H1 (cell line): ENCODE measurements at regions not wholly inside any gene's neighbourhood (a gene's known extent, or its start where the extent isn't known, plus 50 kb on each side); places are given as distances from the start of the nearest gene placed in this dataset.

ENCODE experiments used
- CTCF ChIA-PET: fragments of 300-600 bp; sonication (Branson Sonifier 250); formaldehyde crosslinking; loops from one replicate; lab custom pipeline; 2021; ENCODE audit not compliant: partially characterized antibody; lab: Charles Lee
- POLR2A ChIA-PET: fragments of 300-600 bp; sonication (Branson Sonifier 250); formaldehyde crosslinking; loops from one replicate; lab custom pipeline; 2021; ENCODE audit warnings: inconsistent platforms; ENCODE audit not compliant: partially characterized antibody; lab: Charles Lee
- DNase-seq, 2 experiments: peaks; one replicate each; pipeline versions ENCODE4 v3.0.0 to v3.0.0-alpha.2; 2010 to 2022; ENCODE audit warnings: low spot score in 2 of 2, low read depth in 1 of 2, mixed read lengths in 1 of 2
- FAIRE-seq: peaks from 2 replicates; lab custom pipeline; 2011; peaks lifted over from hg19 to GRCh38; lab: Jason Lieb, UNC
- H2AFZ ChIP-seq: 2 replicates; pipeline ENCODE4 v1.8.1; 2012; ENCODE audit warnings: low read length, inconsistent platforms
- H2AK5ac ChIP-seq: 2 replicates; pipeline ENCODE4 v1.6.1; 2013; ENCODE audit warnings: low read depth, low read length
- H2BK120ac ChIP-seq: replicated peaks from 2 replicates; pipeline ENCODE3; 2013; ENCODE audit warnings: low read depth, low read length, inconsistent platforms
- H2BK12ac ChIP-seq: 2 replicates; pipeline ENCODE4 v1.6.1; 2013; ENCODE audit warnings: low read depth, low read length
- H2BK15ac ChIP-seq: 2 replicates; pipeline ENCODE4 v1.6.1; 2013; ENCODE audit warnings: low read length
- H2BK20ac ChIP-seq: 2 replicates; pipeline ENCODE4 v1.6.1; 2013; ENCODE audit warnings: low read length
- H2BK5ac ChIP-seq: 2 replicates; pipeline ENCODE4 v1.6.1; 2013; ENCODE audit warnings: low read depth, low read length
- H3K14ac ChIP-seq: 2 replicates; pipeline ENCODE4 v1.6.1; 2013; ENCODE audit warnings: inconsistent platforms; ENCODE audit not compliant: insufficient read length
- H3K18ac ChIP-seq: 2 replicates; pipeline ENCODE4 v1.6.1; 2013; ENCODE audit warnings: low read length; ENCODE audit errors: extremely low read depth
- H3K23ac ChIP-seq: 2 replicates; pipeline ENCODE4 v1.6.1; 2013; ENCODE audit warnings: inconsistent platforms; ENCODE audit not compliant: insufficient read length
- H3K23me2 ChIP-seq: 2 replicates; pipeline ENCODE4 v1.6.1; 2013; ENCODE audit warnings: low read depth, low read length
- H3K27ac ChIP-seq: 2 replicates; pipeline ENCODE4 v1.6.1; 2011; ENCODE audit warnings: low read depth, low read length, inconsistent platforms
- H3K27me3 ChIP-seq, 4 experiments: replicated peaks in 1 of 4; 1 replicate in 1 of 4; 2 replicates in 3 of 4; pipeline versions ENCODE4 v1.6.1 to v1.8.1; 2011 to 2013; ENCODE audit warnings: low read length in 3 of 4, mild to moderate bottlenecking in 3 of 4, inconsistent platforms in 2 of 4, mixed read lengths in 2 of 4, moderate library complexity in 1 of 4; ENCODE audit not compliant: control insufficient read depth in 3 of 4, insufficient read depth in 3 of 4; ENCODE audit errors: extremely low read depth in 1 of 4
- H3K36me3 ChIP-seq, 4 experiments: 2 replicates each; pipeline versions ENCODE4 v1.6.1 to v1.8.1; 2011 to 2013; ENCODE audit warnings: mild to moderate bottlenecking in 4 of 4, low read length in 3 of 4, moderate library complexity in 2 of 4, control low read depth in 1 of 4, inconsistent platforms in 1 of 4; ENCODE audit not compliant: insufficient read depth in 4 of 4, control insufficient read depth in 2 of 4
- H3K4ac ChIP-seq: replicated peaks from 2 replicates; pipeline ENCODE3; 2013; ENCODE audit warnings: low read length, low read depth, mixed read lengths, inconsistent platforms; ENCODE audit not compliant: insufficient read length
- H3K4me1 ChIP-seq, 4 experiments: replicated peaks in 1 of 4; 1 replicate in 1 of 4; 2 replicates in 3 of 4; pipeline versions ENCODE4 v1.6.1 to v1.8.1; 2011 to 2013; ENCODE audit warnings: low read length in 3 of 4, inconsistent platforms in 2 of 4, mixed read lengths in 1 of 4; ENCODE audit not compliant: insufficient read depth in 4 of 4, control insufficient read depth in 3 of 4
- H3K4me2 ChIP-seq, 2 experiments: 2 replicates each; pipeline versions ENCODE4 v1.6.1 to v1.8.1; 2011 to 2013; ENCODE audit warnings: low read depth in 2 of 2, low read length in 2 of 2, control low read depth in 1 of 2, inconsistent platforms in 1 of 2, mild to moderate bottlenecking in 1 of 2; ENCODE audit not compliant: insufficient read depth in 1 of 2
- H3K4me3 ChIP-seq, 4 experiments: fragments of 200-600, 300-600 bp in 1 of 4; sonication (generic), shearing (Covaris generic), sonication (Bioruptor Twin) in 1 of 4; 2 replicates each; pipeline versions ENCODE4 v1.5.1 to v1.8.1; 2011 to 2016; ENCODE audit warnings: low read length in 4 of 4, low read depth in 3 of 4, control low read depth in 2 of 4, inconsistent platforms in 2 of 4, mild to moderate bottlenecking in 2 of 4, mixed read lengths in 1 of 4, moderate library complexity in 1 of 4; ENCODE audit not compliant: insufficient read depth in 2 of 4; ENCODE audit errors: extremely low read depth in 1 of 4
- H3K56ac ChIP-seq: replicated peaks from 2 replicates; pipeline ENCODE3; 2013; ENCODE audit warnings: low read depth, mild to moderate bottlenecking, mixed read lengths, low read length, inconsistent platforms; ENCODE audit not compliant: insufficient read length
- H3K79me1 ChIP-seq: 2 replicates; pipeline ENCODE4 v1.6.1; 2013; ENCODE audit warnings: low read depth, low read length, control low read depth
- H3K79me2 ChIP-seq, 2 experiments: 2 replicates each; pipeline versions ENCODE4 v1.6.1 to v1.8.1; 2012 to 2013; ENCODE audit warnings: low read length in 2 of 2, mild to moderate bottlenecking in 2 of 2, inconsistent platforms in 1 of 2; ENCODE audit not compliant: insufficient read depth in 2 of 2, control insufficient read depth in 1 of 2
- H3K9ac ChIP-seq, 4 experiments: replicated peaks in 1 of 4; 1 replicate in 1 of 4; 2 replicates in 3 of 4; pipeline versions ENCODE4 v1.6.1 to v1.8.1; 2011 to 2013; ENCODE audit warnings: low read depth in 3 of 4, low read length in 3 of 4, control low read depth in 2 of 4, mild to moderate bottlenecking in 2 of 4, moderate library complexity in 2 of 4, inconsistent platforms in 1 of 4; ENCODE audit errors: extremely low read depth in 1 of 4
- H3K9me3 ChIP-seq, 2 experiments: 2 replicates each; pipeline versions ENCODE4 v1.6.1 to v1.8.1; 2012 to 2013; ENCODE audit warnings: mild to moderate bottlenecking in 2 of 2, moderate library complexity in 2 of 2, control low read depth in 1 of 2, inconsistent platforms in 1 of 2, low read depth in 1 of 2, low read length in 1 of 2, mixed read lengths in 1 of 2; ENCODE audit not compliant: insufficient read depth in 2 of 2
- H4K20me1 ChIP-seq, 2 experiments: replicated peaks in 1 of 2; 2 replicates each; pipeline versions ENCODE3 to v1.8.1; 2011 to 2013; ENCODE audit warnings: inconsistent platforms in 2 of 2, low read length in 2 of 2, mild to moderate bottlenecking in 1 of 2; ENCODE audit not compliant: insufficient read depth in 2 of 2, control insufficient read depth in 1 of 2
- H4K5ac ChIP-seq: 2 replicates; pipeline ENCODE4 v1.6.1; 2013; ENCODE audit warnings: low read length, low read depth, mixed read lengths, inconsistent platforms; ENCODE audit not compliant: insufficient read length
- H4K8ac ChIP-seq: 2 replicates; pipeline ENCODE4 v1.8.0; 2013; ENCODE audit warnings: mild to moderate bottlenecking, moderate library complexity, low read length, inconsistent platforms; ENCODE audit not compliant: insufficient read depth; ENCODE audit errors: extremely low read depth
- H4K91ac ChIP-seq: replicated peaks from 2 replicates; pipeline ENCODE3; 2013; ENCODE audit warnings: low read length, mixed read lengths, inconsistent platforms; ENCODE audit not compliant: insufficient read length
- BACH1 ChIP-seq: IDR thresholded peaks from 2 replicates; pipeline ENCODE4 v1.6.1; 2012; ENCODE audit warnings: low read length, improper control_type of control experiment
- BRCA1 ChIP-seq: IDR thresholded peaks from 2 replicates; pipeline ENCODE4 v1.6.1; 2012; ENCODE audit warnings: low read depth, low read length, improper control_type of control experiment
- CEBPB ChIP-seq: IDR thresholded peaks from 2 replicates; pipeline ENCODE4 v1.6.1; 2012; ENCODE audit warnings: low read depth, low read length
- CHD2 ChIP-seq: IDR thresholded peaks from 2 replicates; pipeline ENCODE4 v1.6.1; 2012; ENCODE audit warnings: low read length, improper control_type of control experiment
- EZH2 ChIP-seq: fragments of 200-600 bp; sonication (generic); IDR thresholded peaks from 2 replicates; pipeline ENCODE4 v1.7.1; 2012; ENCODE audit warnings: low read depth, mild to moderate bottlenecking, moderate library complexity, low read length, inconsistent platforms; ENCODE audit not compliant: severe bottlenecking
- JUND ChIP-seq: IDR thresholded peaks from 2 replicates; pipeline ENCODE4 v1.6.1; 2011; ENCODE audit warnings: mild to moderate bottlenecking, improper control_type of control experiment, low read length
- MAFK ChIP-seq: IDR thresholded peaks from 2 replicates; pipeline ENCODE4 v1.6.1; 2012; ENCODE audit warnings: low read depth, mild to moderate bottlenecking, improper control_type of control experiment, low read length
- POLR2A ChIP-seq, 2 experiments: IDR thresholded peaks; 1 replicate in 1 of 2; 2 replicates in 1 of 2; pipeline ENCODE4 v1.6.1; 2011; ENCODE audit warnings: low read depth in 2 of 2, low read length in 2 of 2, mild to moderate bottlenecking in 2 of 2; ENCODE audit errors: control extremely low read depth in 1 of 2
- RBBP5 ChIP-seq: IDR thresholded peaks from 2 replicates; pipeline ENCODE4 v1.7.1; 2012; ENCODE audit warnings: low read depth, mild to moderate bottlenecking, inconsistent platforms, low read length, moderate library complexity, borderline replicate concordance
- SAP30 ChIP-seq: fragments of 300-600 bp; sonication (generic); IDR thresholded peaks from 2 replicates; pipeline ENCODE4 v1.7.1; 2012; ENCODE audit warnings: low read length, moderate library complexity, mild to moderate bottlenecking, inconsistent platforms; ENCODE audit not compliant: insufficient read depth, insufficient replicate concordance
- SIX5 ChIP-seq: IDR thresholded peaks from 2 replicates; pipeline ENCODE4 v1.6.1; 2011; ENCODE audit warnings: mild to moderate bottlenecking, low read depth, low read length
- SP4 ChIP-seq: IDR thresholded peaks from 2 replicates; pipeline ENCODE4 v1.6.1; 2012; ENCODE audit warnings: low read length, inconsistent platforms
- TBP ChIP-seq: IDR thresholded peaks from 2 replicates; pipeline ENCODE4 v1.6.1; 2011; ENCODE audit warnings: low read depth, low read length, improper control_type of control experiment
- TCF12 ChIP-seq: IDR thresholded peaks from 2 replicates; pipeline ENCODE4 v1.6.1; 2011; ENCODE audit warnings: low read depth, mild to moderate bottlenecking, low read length
- WGBS, 2 experiments: shearing (Covaris generic) in 1 of 2; methylation state at CpG; one replicate each; pipeline versions ENCODE4 v1.1.6 to v1.1.7; 2013 to 2015; ENCODE audit warnings: low lambda C conversion rate in 2 of 2, mixed read lengths in 2 of 2, inconsistent platforms in 1 of 2, low coverage in 1 of 2, missing lambda C conversion rate in 1 of 2; ENCODE audit not compliant: insufficient replicate concordance in 2 of 2, insufficient coverage in 1 of 2, insufficient read length in 1 of 2; ENCODE audit errors: extremely low coverage in 1 of 2, missing lambda C conversion rate in 1 of 2; 5-methylcytosine and 5-hydroxymethylcytosine counted together

GRCh38 chr1:38512024-38512767 is 347.4 kb downstream of the RRAGC start:
- WGBS, 2 experiments = 80% methylated on average over 5 of the region's 5 CpGs; no CpG with 5 or more reads in 1 of the 2 experiments
- FAIRE-seq = no peak

More at GRCh38 chr1:38512024-38512767, 347.4 kb downstream of the RRAGC start:
- Histone ChIP-seq H2BK5ac (no peak overlapping the region), H3K9ac (no peak overlapping the region), H2BK15ac (no peak overlapping the region), H4K20me1 (no peaks in the 10 kb centered on the region), H3K4me3 (no peak overlapping the region), H2BK20ac (no peak overlapping the region), H3K36me3 (no peaks in the 10 kb centered on the region), H3K4me1 (peaks cover 0 to 9% (median 4%) of the 10 kb centered on the region in 4 experiments; a peak in 5 of 7 replicates), H3K9me3 (no peaks in the 10 kb centered on the region), H3K79me1 (no peaks in the 10 kb centered on the region), H3K4ac (no peak overlapping the region), H4K91ac (no peak overlapping the region), H3K18ac (no peak overlapping the region), H2BK12ac (no peak overlapping the region), H3K23ac (no peak overlapping the region), H3K14ac (no peak overlapping the region), H2BK120ac (no peak overlapping the region), H3K27me3 (0 out of 7 replicates have a peak, but pooled peaks cover 0 to 2% (median 0%) of the 10 kb centered on the region in 4 experiments), H4K8ac (no peak overlapping the region), H4K5ac (no peak overlapping the region), H3K27ac (no peak overlapping the region), H3K23me2 (no peaks in the 10 kb centered on the region), H2AFZ (no peak overlapping the region), H3K56ac (no peak overlapping the region), H2AK5ac (no peak overlapping the region), H3K79me2 (no peaks in the 10 kb centered on the region), H3K4me2 (no peak overlapping the region)
- CTCF ChIA-PET = interaction anchor here (1.3 to 2.3 kb wide), 4 partner anchors 9 to 15 kb away, joined by 3 to 18 read pairs (median 11); no protein-coding TSS in a partner anchor
- TF ChIP-seq RBBP5 (no peak), MAFK (no peak), CEBPB (no peak), TCF12 (no peak), JUND (no peak), POLR2A (IDR thresholded peaks at IDR 0.05; ENCODE audit: control extremely low read depth in 1 of 2, low read depth in 2 of 2, low read length in 2 of 2) (no peak), TBP (no peak), SAP30 (no peak), SIX5 (no peak), BACH1 (no peak), CHD2 (no peak), SP4 (no peak), BRCA1 (no peak), EZH2 (no peak)
- no peak for DNase-seq
- POLR2A ChIA-PET = interaction anchor here (0.7 to 1.4 kb wide), 2 partner anchors 46 to 375 kb away, joined by 3 to 5 read pairs; no protein-coding TSS in a partner anchor
